Hepatic stellate cell (primary cell): ENCODE measurements at regions not wholly inside any gene's neighbourhood (a gene's known extent, or its start where the extent isn't known, plus 50 kb on each side); places are given as distances from the start of the nearest gene placed in this dataset.
"Not testable (repeated sequence)": the region's sequence is repeated elsewhere in the genome, so short reads cannot be mapped to it uniquely, and the experiment has no call there.

Source experiments
- DNase-seq: peaks from one replicate; pipeline ENCODE4 v3.0.0; 2011; ENCODE audit warnings: low spot score

DNA sequence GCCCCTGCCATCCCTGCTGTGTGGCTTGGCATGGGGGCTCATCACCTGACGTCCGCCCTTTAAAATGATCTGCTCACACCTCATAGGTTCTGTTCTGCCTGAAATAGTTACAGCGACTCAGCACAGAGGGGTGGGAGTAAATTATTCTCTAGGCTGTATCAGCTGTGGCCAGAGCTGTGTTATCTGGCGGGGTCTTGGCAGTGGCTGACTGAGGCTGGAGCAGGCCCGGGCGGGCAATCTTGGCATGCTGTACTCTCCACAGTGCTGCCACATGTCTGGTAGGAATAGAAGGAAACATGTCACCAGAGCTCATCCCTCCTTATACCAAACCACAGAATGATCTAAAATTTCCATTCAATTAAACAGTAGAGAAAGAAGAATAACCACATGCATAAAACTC is 499.9 kb upstream of the LMCD1 start:
- DNase-seq = no peak

DNA sequence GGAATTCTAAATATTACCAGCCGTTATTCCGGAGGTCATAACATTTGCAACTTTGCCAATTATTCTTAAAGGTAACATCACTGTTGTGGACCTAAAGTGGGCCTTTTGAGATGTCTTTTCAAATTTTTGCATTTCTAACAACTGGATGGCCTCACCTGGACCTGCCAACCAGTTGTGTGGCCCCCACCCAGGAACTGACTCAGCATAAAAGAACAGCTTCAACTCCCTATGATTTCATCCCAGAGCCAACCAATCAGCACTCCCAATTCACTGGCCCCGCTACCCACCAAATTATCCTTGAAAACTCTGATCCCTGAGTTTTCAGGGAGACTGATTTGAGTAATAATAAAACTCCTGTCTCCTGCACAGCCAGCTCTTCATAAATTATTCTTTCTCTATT is 489.7 kb upstream of the LMCD1 start:
- no peak for DNase-seq

DNA sequence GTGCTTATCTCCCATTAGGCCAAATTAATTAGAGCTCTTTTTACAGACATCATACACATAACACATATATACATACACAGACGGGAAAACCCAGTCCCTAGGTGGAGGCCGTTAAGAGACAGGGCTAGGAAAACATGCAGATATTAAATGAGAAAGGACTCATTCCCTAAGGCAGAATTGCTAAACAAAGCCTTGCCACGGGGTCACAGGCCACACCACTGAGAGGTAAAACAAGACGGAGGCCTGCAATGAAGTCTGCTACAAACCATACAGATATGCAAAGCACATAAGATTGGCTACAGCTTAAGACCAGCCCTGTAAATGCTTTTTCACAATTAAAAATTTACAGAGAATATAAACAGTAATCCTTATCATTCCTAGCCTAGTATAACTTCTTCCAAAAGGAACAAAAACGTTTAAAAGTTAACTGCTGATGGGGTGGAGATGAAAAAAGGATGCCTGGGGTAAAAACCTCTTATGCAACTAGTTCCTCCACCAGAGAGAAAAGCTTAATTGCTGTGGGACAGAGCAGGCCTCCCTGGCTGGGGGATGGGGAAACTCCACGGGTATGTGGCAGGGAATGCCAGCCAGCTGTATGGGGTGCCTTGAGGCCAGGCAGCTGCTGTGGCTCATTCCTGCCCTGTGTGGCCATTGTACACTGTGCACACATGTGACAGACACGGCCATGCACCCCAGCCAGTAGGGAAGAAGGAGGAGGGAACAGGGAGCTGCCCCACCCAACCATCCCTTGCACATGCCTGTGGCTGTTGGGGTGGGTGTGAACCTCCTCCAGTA is 481.4 kb upstream of the LMCD1 start:
- no peak for DNase-seq

DNA sequence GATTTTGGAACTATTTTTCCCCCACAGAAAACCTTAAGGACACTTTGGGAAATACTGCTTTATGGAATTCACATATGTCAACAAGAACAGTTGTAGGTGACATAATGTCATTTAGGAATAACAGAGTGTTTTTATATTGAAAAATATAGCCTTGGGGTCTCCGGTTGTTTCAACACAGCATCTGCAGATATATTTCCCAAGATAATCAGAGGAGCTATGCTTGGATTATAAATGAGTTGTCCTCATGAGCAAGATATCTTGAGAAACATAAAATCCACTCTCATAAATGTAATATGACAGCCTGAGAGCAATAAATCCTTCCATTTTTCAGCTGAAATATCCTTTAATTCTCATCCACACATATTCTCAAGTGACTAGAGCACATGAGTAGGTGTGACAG is 473.7 kb upstream of the LMCD1 start:
- no peak for DNase-seq

DNA sequence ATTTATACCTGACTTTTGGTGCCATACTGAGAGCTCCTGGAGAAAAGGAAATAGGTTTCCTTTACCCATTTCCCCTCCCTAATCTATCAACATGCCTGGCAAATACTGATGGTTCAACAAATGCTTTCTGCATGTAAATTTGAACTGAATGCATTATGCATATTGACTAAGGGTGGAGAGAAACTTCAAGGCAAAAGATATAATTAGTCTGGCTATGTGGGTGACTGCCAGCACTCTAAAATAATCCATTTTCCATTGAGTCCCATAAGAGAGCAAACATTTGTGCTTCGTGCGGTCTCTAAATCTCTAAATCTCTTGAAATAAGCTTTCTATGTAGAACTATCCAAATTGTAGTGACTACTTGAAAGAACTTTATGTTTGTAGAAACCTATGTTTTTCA is 451.3 kb upstream of the LMCD1 start:
- DNase-seq = no peak

DNA sequence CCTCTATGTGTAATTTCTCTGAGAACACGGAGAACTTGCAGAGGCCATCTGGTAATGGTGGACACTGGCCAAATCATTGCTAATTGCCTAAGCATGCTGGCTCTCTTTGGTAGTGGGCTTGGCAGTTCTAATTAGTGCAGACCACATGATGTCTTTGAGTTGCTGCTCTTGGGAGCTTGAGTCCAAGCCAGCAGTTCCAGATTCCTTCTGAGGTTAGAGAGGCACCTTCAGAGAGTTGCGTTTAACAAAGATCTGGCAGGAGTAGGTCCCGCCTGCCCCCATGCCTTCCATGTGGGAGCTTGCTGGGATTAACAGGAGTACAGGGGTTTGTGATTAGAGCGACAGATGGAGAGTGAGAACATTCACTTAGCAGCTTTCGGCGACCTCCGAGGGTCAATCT is 449.0 kb upstream of the LMCD1 start:
- no peak for DNase-seq

DNA sequence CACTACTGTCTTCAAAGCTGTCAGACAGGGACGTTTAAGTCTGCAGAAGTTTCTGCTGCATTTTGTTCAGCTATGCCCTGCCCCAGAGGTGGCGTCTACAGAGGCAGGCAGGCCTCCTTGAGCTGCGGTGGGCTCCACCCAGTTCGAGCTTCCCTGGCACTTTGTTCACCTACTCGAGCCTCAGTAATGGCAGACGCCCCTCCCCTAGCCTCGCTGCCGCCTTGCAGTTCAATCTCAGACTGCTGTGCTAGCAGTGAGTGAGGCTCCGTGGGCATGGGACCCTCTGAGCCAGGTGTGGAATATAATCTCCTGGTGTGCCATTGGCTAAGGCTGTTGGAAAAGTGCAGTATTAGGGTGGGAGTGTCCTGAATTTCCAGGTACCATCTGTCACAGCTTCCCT is 433.5 kb upstream of the LMCD1 start:
- DNase-seq = not testable (repeated sequence)

DNA sequence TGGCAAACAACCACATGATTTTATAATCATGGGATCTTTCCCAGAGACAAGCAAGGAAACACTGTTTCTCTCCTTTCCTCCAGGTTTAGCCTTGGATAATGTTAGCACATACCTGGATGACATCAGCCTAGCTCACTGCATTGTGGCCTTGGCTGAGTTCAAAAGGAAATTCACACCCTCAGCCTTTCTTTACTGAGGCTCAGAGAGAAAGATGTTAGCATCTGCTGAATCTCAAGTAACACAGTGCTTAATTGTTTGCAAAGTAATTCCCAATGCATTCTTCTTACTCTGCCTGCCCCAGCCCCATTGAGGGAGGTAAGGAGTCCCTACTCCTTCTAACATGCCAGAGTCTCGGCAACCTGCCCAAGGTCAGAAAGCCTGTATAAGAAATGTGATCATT is 432.2 kb upstream of the LMCD1 start:
- DNase-seq = no peak

DNA sequence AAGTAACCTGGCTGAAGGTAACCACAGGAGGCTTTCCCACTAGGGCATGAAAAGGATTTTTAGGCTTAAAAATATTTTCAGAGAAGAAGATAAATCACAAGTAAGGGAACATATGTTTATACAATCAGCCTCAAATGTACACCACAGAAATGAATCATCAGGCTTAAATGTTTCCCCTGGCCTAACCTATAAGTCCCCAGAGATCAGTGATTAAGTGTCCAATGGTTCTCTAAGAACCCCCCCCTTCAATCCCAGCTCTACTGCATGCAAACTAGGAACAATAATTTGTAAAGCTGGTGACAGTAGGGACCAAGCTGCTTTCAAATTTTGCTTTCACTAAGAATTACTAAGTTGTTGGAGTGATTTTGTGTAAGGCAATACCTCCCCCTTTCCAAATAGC is 431.6 kb upstream of the LMCD1 start:
- no peak for DNase-seq

DNA sequence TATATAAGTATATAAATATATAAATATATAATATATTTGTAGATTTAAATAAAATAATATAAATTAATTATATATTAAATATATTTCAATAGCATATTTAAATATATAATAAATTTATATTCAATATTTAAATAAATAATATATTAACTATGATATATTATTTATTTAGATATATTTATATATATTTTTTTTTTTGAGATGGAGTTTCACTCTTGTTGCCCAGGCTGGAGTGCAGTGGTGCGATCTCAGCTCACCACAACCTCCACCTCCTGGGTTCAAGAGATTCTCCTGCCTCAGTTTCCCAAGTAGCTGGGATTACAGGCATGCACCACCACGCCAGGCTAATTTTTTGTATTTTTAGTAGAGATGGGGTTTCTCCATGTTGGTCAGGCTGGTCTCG is 426.9 kb upstream of the LMCD1 start:
- DNase-seq = not testable (repeated sequence)

DNA sequence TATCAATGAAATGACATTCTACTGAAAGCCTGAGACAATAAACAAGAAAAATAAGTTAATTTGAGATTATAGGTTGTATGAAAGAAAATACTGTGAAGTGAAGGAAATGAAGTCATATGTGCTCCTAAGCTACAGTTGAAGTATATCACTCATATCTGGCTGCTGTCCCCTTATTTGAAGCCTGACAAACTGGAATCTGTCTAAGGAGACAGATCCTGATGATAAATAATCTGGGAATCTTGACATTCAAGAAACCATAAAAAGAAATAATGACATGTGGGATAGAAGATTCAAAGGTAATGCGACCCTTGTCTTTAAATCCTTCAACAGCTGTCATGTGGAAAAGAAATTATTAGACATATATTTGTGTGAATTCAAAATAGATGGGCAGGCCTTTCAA is 424.5 kb upstream of the LMCD1 start:
- no peak for DNase-seq

DNA sequence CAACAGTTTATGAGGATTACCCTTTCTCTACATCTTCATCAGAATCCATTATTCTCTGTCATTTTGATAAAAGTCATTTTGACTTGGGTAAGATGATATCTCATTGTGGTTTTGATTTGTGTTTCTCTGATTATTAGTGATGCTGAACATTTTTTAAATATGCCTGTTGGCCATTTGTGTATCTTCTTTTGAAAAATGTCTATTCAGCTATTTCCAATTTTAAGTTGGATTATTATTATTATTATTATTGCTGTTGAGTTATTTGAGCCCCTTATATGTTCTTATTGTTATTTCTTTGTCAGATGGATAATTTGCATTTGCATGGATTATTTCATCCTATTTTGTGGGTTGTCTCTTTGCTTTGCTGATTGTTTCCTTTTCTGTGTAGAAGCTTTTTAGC is 421.2 kb upstream of the LMCD1 start:
- DNase-seq = no peak

DNA sequence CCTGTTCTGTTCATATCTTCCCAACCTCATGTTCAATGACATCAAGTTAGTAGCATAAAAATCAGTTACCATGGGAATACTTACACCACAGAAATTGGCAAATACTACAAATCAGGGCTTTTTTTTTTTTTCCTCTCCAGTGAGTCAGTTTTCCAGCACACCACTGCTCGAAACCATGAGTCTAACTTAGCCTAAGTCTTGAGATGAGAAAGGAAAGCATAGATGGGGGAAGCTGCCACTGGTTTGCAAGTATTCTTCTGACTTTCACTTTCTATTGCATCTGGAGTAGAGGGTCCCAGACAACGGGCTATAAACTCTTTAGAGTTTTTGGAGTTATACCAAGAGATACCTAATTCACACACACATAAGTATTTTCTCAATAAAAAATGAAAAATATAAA is 416.1 kb upstream of the LMCD1 start:
- no peak for DNase-seq

DNA sequence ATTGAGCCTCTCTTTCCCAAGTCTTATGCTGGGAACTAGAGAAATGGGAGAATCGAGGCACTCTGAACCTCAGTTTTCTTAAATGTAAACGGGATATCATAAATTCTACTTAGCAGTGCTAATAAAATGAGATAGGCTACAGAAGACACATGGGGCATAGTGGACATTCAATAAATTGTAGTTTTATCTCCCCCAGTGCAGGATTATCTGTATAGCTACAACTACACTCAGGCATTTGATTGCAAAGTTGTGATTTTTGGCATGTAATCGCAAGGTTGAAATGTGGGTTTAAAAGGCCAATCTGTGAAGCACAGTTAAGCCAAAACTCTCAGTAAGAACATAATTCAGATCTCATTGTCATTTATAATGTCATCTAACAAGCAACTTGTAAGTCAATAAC is 413.7 kb upstream of the LMCD1 start:
- no peak for DNase-seq

DNA sequence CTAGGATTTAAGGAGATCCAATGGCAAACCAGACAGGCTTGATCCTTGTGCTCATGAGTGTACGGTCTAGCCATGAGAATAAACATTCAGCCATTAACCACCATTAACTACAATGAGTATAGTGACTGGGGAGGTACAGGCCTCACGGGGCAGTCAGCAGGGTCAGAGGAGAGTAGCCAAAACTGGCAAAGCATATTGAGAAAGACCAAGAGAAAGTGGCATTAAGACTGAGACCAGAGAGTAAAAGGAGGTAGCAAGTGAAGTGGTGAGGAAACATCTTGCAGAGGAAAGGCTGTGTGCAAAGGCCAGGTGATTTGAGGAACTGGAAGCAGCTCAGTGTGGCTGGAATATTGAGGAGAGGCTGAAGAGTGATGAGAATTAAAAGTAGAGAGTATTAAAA is 407.2 kb upstream of the LMCD1 start:
- DNase-seq = no peak

DNA sequence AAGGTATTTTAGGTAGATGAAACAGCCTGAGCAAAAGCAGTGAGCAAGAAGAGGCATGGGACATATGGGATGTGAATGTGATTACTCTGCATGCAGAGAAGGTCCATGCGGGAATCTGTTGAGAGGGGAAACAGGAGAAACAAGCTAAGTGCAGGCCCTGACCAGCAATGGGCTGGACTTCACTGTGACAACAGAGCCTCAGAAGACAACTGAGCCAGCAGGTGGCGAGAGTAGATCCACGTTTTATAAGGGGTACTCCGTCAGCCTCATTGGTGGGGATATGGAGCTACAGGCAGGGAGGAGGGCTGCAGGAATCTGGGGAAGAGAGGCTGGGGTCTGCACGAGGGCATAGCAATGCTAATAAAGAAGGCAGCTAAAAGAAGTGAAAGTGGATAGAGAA is 405.9 kb upstream of the LMCD1 start:
- no peak for DNase-seq

DNA sequence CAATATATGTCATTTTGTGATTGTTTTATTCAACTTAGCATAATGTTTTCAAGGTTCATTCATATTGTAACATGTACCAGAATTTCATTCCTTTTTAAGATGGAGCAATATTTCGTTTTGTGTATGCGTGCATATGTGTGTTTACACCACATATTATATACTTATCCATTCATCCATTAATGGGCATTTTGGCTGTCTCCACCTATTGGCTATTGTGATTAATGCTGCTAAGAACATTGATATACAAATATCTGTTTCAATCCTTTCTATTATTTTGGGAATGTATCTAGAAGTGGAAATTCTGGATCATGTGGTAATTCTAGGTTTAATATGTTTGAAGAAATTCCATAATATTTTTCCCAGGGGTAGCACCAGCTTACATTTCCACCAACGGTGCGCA is 403.9 kb upstream of the LMCD1 start:
- no peak for DNase-seq

DNA sequence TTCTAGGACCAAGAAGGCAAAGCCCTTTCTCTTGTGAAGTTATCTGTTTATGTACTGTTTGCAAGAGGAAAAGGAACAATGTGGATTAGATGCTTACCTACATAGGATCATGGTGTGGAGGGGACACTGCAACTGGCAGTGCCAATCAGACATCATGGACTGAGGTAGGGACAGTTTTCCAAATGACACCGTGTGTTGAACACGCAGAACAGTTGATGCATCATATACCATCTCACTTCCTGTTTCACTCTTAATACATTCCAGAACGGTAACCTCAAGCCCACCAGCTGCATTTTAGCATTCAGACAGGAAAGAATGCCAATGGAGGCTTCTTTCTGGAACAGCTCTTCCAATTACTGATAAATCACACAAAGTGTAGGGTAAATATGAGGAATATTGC is 397.7 kb upstream of the LMCD1 start:
- no peak for DNase-seq

DNA sequence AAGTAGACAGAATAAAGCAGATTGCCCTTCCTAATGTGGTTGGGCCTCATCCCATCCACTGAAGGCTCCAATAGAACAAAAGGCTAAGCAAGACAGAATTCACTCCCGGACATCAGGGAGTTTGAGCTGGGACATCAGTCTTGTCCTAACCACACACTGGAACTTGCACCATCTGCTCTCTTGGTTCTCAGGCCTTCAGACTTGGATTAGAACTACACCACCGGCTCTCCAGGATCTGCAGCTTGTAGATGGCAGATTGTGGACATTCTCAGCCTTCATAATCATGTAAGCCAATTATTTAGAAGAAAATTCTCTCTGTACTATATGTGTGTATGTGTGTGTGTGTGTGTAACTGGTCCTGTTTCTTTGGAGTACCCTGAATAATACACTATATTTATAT is 394.7 kb upstream of the LMCD1 start:
- DNase-seq = no peak

DNA sequence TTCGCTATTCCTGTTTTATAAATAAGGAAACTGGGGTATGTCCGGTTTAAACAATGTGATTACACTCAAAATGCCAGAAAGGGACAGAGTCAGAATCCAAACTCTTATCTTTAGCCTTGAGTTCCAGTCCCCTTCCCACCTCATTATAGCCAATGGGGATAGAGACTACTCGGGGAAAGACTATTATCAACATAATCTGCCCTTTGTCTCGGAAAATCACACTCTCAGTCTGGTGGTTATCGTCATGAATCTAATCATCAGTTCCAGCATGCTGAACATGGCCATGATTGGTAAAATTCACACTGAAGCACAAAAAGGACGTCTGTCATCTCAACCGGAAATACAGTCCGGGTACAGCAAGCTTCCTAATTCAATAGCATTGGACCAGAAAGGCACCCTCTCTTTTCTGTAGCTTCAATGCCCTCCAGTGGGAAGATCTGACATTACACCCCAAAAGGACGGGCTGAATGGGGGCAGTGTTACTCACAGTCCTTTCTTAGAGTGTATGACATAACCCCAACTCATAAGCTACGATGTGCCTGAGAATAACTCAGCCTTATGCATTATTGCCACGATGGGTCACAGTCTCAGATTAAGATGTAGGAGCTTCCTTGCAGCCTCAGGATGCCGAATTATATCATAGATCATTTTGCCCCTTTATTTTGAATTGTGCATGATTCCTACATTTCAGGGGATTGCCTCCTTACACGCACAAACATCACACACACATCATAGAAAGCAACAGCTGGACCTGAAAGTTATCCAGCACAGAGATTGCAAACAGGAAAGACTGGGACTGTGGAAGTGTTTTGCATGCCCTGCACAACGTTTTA is 390.4 kb upstream of the LMCD1 start:
- peak; percentile 16 for DNase-seq

DNA sequence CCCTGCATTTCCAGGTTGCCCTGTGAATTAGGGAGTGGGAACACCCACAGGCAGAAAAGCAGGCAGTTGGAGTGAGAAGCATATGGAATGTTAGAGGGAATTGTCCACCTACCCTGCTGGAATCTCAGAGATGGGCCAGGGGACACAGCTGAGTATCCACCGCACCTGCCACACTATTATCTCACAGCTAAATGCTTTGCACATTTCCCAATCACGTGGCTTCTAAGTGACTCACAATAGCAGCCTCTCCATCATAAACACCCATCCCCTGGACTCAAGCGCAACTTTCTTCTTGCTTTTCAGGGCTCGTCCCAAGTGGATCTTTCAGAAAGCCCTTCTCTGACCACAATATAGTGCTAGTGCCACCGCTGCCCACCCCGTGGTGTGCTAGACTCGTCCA is 389.0 kb upstream of the LMCD1 start:
- no peak for DNase-seq

DNA sequence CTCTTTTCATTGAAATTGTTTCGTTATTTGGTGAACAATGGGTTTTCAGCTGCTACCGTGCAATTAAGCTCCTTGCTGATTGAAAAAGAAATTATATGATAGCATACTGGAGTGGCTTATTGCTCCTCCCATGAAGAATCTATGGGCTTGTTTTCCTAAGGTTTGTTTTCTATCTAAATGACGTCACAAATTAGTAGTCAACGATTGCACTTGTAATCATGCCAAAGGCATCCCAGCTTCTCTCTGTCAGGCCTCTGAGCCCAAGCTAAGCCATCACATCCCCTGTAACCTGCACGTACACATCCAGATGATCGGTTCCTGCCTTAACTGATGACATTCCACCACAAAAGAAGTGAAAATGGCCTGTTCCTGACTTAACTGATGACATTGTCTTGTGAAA is 388.0 kb upstream of the LMCD1 start:
- no peak for DNase-seq

DNA sequence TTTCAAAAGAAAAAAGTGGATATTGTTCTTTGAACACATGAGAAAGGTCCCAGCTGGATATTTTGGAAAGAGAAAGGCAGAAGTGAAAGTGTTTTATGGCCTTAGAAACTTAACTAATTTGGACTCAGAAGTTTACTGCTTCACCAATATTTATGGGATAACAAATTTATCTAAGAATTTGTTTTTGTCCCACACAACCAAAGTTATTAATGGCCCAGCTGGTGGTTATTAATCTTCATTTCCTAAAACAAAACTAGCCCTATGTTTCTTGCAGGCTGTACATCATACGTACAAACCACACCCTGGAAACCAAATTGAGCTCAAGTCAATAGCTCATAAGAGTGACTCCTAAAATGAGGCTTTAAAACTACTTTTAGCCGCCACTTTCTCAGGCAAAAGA is 372.9 kb upstream of the LMCD1 start:
- DNase-seq = no peak

DNA sequence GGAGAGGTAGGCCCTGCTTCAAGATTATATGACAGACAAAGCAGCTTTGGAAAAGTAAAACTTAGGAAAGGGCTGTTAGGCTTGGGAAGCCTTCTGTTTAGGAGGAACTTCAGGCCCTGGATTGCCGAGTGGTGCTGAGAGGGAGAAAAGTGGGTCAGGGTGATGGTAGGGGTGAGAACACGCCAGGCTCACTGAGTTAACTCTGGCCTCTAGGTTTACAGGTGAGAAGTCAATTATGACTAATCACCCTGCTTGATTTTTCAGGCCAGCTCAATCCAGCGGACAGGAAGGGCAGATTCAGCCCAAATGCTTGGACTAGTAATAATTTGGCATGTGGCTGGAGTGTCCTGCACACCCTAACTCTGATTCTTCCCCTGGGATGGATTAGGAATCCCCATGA is 365.1 kb upstream of the LMCD1 start:
- DNase-seq = no peak
